Keratinocyte (primary cell): ENCODE measurements at regions not wholly inside any gene's neighbourhood (a gene's known extent, or its start where the extent isn't known, plus 50 kb on each side); places are given as distances from the start of the nearest gene placed in this dataset.
"Not testable (repeated sequence)": the region's sequence is repeated elsewhere in the genome, so short reads cannot be mapped to it uniquely, and the experiment has no call there.

ENCODE experiments used
- DNase-seq: peaks from one replicate; pipeline ENCODE4 v3.0.0-alpha.2; 2011; ENCODE audit warnings: low read depth, missing footprints, low spot score
- FAIRE-seq: peaks from 2 replicates; lab custom pipeline; 2011; peaks lifted over from hg19 to GRCh38; lab: Jason Lieb, UNC
- H2AFZ ChIP-seq: 2 replicates; pipeline ENCODE4 v1.6.0; 2012; ENCODE audit warnings: low read length, control low read depth, inconsistent platforms; ENCODE audit not compliant: control insufficient read depth
- H3K27ac ChIP-seq: 2 replicates; pipeline ENCODE4 v1.5.1; 2011; ENCODE audit warnings: low read length; ENCODE audit not compliant: control insufficient read depth, insufficient read depth
- H3K27me3 ChIP-seq: 3 replicates; pipeline ENCODE4 v1.6.0; 2011; ENCODE audit warnings: low read length; ENCODE audit not compliant: control insufficient read depth, insufficient read depth; ENCODE audit errors: extremely low read depth
- H3K36me3 ChIP-seq, 2 experiments: 2 replicates in 1 of 2; 3 replicates in 1 of 2; pipeline ENCODE4 v1.5.1; 2011; ENCODE audit warnings: low read length in 2 of 2, mild to moderate bottlenecking in 1 of 2; ENCODE audit not compliant: control insufficient read depth in 2 of 2, insufficient read depth in 2 of 2; ENCODE audit errors: extremely low read depth in 1 of 2
- H3K4me1 ChIP-seq: 3 replicates; pipeline ENCODE4 v1.5.1; 2011; ENCODE audit warnings: low read length; ENCODE audit not compliant: control insufficient read depth, insufficient read depth; ENCODE audit errors: extremely low read depth
- H3K4me2 ChIP-seq: 3 replicates; pipeline ENCODE4 v1.6.0; 2011; ENCODE audit warnings: low read depth, low read length; ENCODE audit not compliant: control insufficient read depth, insufficient read depth; ENCODE audit errors: extremely low read depth
- H3K4me3 ChIP-seq, 3 experiments: fragments of 200-600 bp in 1 of 3; sonication (generic) in 1 of 3; 2 replicates in 2 of 3; 3 replicates in 1 of 3; pipeline ENCODE4 v1.5.1; 2011 to 2016; ENCODE audit warnings: low read length in 3 of 3, mild to moderate bottlenecking in 3 of 3, control low read depth in 2 of 3, inconsistent platforms in 1 of 3, low read depth in 1 of 3, mixed read lengths in 1 of 3, mixed run types in 1 of 3, moderate library complexity in 1 of 3; ENCODE audit not compliant: control insufficient read depth in 2 of 3, insufficient read depth in 2 of 3; ENCODE audit errors: extremely low read depth in 1 of 3
- H3K79me2 ChIP-seq: 2 replicates; pipeline ENCODE4 v1.6.0; 2012; ENCODE audit warnings: low read length; ENCODE audit not compliant: control insufficient read depth, insufficient read depth
- H3K9ac ChIP-seq: 3 replicates; pipeline ENCODE4 v1.6.0; 2011; ENCODE audit warnings: low read length; ENCODE audit not compliant: control insufficient read depth, insufficient read depth; ENCODE audit errors: extremely low read depth
- H3K9me1 ChIP-seq: 3 replicates; pipeline ENCODE4 v1.6.0; 2011; ENCODE audit warnings: low read length; ENCODE audit not compliant: control insufficient read depth, insufficient read depth; ENCODE audit errors: extremely low read depth
- H3K9me3 ChIP-seq: 2 replicates; pipeline ENCODE4 v1.5.1; 2012; ENCODE audit warnings: low read depth, low read length; ENCODE audit not compliant: control insufficient read depth
- H4K20me1 ChIP-seq: 3 replicates; pipeline ENCODE4 v1.6.0; 2011; ENCODE audit warnings: low read length; ENCODE audit not compliant: control insufficient read depth, insufficient read depth; ENCODE audit errors: extremely low read depth
- EZH2 ChIP-seq: IDR thresholded peaks from one replicate; pipeline ENCODE4 v1.6.1; 2012; ENCODE audit warnings: inconsistent platforms, mild to moderate bottlenecking, low read length, moderate library complexity
- dilution Hi-C: fragments of 300-500 bp; cut with MboI; formaldehyde crosslinking; loops from one replicate; pipeline ENCODE4 v1.7.0; 2020; ENCODE audit warnings: low sequenced_read_pairs; ENCODE audit not compliant: extremely low pct_ligation_motif_present
- TF ChIP-seq, protein P1 (sequence below), 3 experiments: IDR thresholded peaks in 1 of 3; conservative IDR thresholded peaks in 1 of 3; optimal IDR thresholded peaks in 1 of 3; 2 replicates in 2 of 3; 3 replicates in 1 of 3; pipeline versions ENCODE3 to v1.5.1; 2011; ENCODE audit warnings: low read length in 3 of 3, mild to moderate bottlenecking in 3 of 3, moderate library complexity in 2 of 3, control low read depth in 1 of 3, inconsistent platforms in 1 of 3; ENCODE audit not compliant: insufficient read depth in 2 of 3; ENCODE audit errors: extremely low read depth in 1 of 3

GRCh38 chr14:106001277-106001676 is 474.9 kb downstream of the TMEM121 start:
- DNase-seq, H3K9me3 ChIP-seq, FAIRE-seq, H3K9me1 ChIP-seq, H3K4me2 ChIP-seq, H3K4me3 ChIP-seq, H4K20me1 ChIP-seq, H3K9ac ChIP-seq, H2AFZ ChIP-seq, H3K27me3 ChIP-seq, H3K4me1 ChIP-seq, dilution Hi-C loops, H3K36me3 ChIP-seq, H3K79me2 ChIP-seq, H3K27ac ChIP-seq: not testable (repeated sequence)

GRCh38 chr14:106003351-106003750 is 477.0 kb downstream of the TMEM121 start:
- no peak overlapping the region for H3K4me2 ChIP-seq
- H3K9ac ChIP-seq, result no peak overlapping the region
- TF ChIP-seq EZH2, result no peak
- TF ChIP-seq, protein P1, sequence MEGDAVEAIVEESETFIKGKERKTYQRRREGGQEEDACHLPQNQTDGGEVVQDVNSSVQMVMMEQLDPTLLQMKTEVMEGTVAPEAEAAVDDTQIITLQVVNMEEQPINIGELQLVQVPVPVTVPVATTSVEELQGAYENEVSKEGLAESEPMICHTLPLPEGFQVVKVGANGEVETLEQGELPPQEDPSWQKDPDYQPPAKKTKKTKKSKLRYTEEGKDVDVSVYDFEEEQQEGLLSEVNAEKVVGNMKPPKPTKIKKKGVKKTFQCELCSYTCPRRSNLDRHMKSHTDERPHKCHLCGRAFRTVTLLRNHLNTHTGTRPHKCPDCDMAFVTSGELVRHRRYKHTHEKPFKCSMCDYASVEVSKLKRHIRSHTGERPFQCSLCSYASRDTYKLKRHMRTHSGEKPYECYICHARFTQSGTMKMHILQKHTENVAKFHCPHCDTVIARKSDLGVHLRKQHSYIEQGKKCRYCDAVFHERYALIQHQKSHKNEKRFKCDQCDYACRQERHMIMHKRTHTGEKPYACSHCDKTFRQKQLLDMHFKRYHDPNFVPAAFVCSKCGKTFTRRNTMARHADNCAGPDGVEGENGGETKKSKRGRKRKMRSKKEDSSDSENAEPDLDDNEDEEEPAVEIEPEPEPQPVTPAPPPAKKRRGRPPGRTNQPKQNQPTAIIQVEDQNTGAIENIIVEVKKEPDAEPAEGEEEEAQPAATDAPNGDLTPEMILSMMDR (optimal IDR thresholded peaks at IDR 0.05 in 1 of 3, IDR thresholded peaks at IDR 0.05 in 1 of 3, conservative IDR thresholded peaks at IDR 0.05 in 1 of 3; ENCODE audit: extremely low read depth in 1 of 3, insufficient read depth in 2 of 3, low read length in 3 of 3), result no peak
- FAIRE-seq, result no peak
- H3K27me3 ChIP-seq, result no peaks in the 10 kb centered on the region
- no peaks in the 10 kb centered on the region for H4K20me1 ChIP-seq
- no peak for DNase-seq
- dilution Hi-C loops, result no loop called here
- H3K4me3 ChIP-seq, result no peak overlapping the region
- no peak overlapping the region for H2AFZ ChIP-seq
- H3K9me1 ChIP-seq, result no peaks in the 10 kb centered on the region
- no peak overlapping the region for H3K27ac ChIP-seq
- H3K36me3 ChIP-seq, result no peaks in the 10 kb centered on the region
- no peaks in the 10 kb centered on the region for H3K9me3 ChIP-seq
- H3K79me2 ChIP-seq, result no peaks in the 10 kb centered on the region
- no peaks in the 10 kb centered on the region for H3K4me1 ChIP-seq

GRCh38 chr14:106004937-106005795 is 478.8 kb downstream of the TMEM121 start:
- H3K4me1 ChIP-seq, FAIRE-seq, H3K36me3 ChIP-seq, H3K9me3 ChIP-seq, H3K27me3 ChIP-seq, H3K9me1 ChIP-seq, dilution Hi-C loops, H3K27ac ChIP-seq, H3K79me2 ChIP-seq, H3K9ac ChIP-seq, H3K4me3 ChIP-seq, H4K20me1 ChIP-seq, H3K4me2 ChIP-seq, DNase-seq, H2AFZ ChIP-seq: not testable (repeated sequence)
